Left lung (tissue), 4 donors: ENCODE measurements at regions not wholly inside any gene's neighbourhood (a gene's known extent, or its start where the extent isn't known, plus 50 kb on each side); places are given as distances from the start of the nearest gene placed in this dataset.

Experiments used
- ATAC-seq: fragments of 200-7000 bp; cut with Tn5 transposase; one replicate; pipeline ENCODE4 v1.9.1; 2020; ENCODE audit warnings: moderate library complexity
- DNase-seq, 4 donors: peaks; one replicate each; pipeline ENCODE4 v3.0.0-alpha.2; 2013 to 2020
- H3K27ac ChIP-seq, 2 donors: fragments of 200-600 bp; sonication (generic) in 1 of 2; one replicate each; pipeline versions ENCODE4 v1.5.0 to v1.8.0; 2020 to 2021
- H3K27me3 ChIP-seq, 2 donors: fragments of 200-600 bp; sonication (generic) in 1 of 2; one replicate each; pipeline versions ENCODE4 v1.5.0 to v1.8.0; 2020 to 2021
- H3K36me3 ChIP-seq, 2 donors: fragments of 200-600 bp; sonication (generic) in 1 of 2; one replicate each; pipeline versions ENCODE4 v1.5.0 to v1.8.0; 2020 to 2021
- H3K4me1 ChIP-seq, 2 donors: fragments of 200-600 bp; one replicate each; pipeline ENCODE4 v1.8.0; 2021
- H3K4me3 ChIP-seq, 2 donors: fragments of 200-600 bp; sonication (generic) in 1 of 2; one replicate each; pipeline versions ENCODE4 v1.5.0 to v1.8.0; 2020 to 2021; ENCODE audit warnings: mild to moderate bottlenecking in 1 of 2
- H3K9me3 ChIP-seq, 2 donors: fragments of 200-600 bp; sonication (generic) in 1 of 2; one replicate each; pipeline versions ENCODE4 v1.5.0 to v1.8.0; 2020 to 2021
- intact Hi-C, 2 donors: fragments of 100-400 bp; cut with DNase I; formaldehyde crosslinking; loops; one replicate each; pipeline versions ENCODE4 v1.11.2 to v1.14.2; 2022
- TF ChIP-seq, protein P1 (sequence below), 2 donors: fragments of 200-600 bp; sonication (generic) in 1 of 2; IDR thresholded peaks; one replicate each; pipeline versions ENCODE4 v1.5.0 to v1.8.0; 2021; ENCODE audit warnings: antibody characterized with exemption in 2 of 2
- donor health status: DM: no; HTN: yes; CAD: no.
- donor health status: DM: no; HTN: no; CAD: no.

- Histone ChIP-seq H3K4me1 (no peaks in the 10 kb centered on the region), H3K27ac (no peak overlapping the region), H3K27me3 (no peaks in the 10 kb centered on the region), H3K36me3 (no peaks in the 10 kb centered on the region), H3K9me3 (no peaks in the 10 kb centered on the region), H3K4me3 (no peak overlapping the region)
- intact Hi-C loops = no loop called here
- ATAC-seq (no peak), DNase-seq (no peak)
- TF ChIP-seq, protein P1, sequence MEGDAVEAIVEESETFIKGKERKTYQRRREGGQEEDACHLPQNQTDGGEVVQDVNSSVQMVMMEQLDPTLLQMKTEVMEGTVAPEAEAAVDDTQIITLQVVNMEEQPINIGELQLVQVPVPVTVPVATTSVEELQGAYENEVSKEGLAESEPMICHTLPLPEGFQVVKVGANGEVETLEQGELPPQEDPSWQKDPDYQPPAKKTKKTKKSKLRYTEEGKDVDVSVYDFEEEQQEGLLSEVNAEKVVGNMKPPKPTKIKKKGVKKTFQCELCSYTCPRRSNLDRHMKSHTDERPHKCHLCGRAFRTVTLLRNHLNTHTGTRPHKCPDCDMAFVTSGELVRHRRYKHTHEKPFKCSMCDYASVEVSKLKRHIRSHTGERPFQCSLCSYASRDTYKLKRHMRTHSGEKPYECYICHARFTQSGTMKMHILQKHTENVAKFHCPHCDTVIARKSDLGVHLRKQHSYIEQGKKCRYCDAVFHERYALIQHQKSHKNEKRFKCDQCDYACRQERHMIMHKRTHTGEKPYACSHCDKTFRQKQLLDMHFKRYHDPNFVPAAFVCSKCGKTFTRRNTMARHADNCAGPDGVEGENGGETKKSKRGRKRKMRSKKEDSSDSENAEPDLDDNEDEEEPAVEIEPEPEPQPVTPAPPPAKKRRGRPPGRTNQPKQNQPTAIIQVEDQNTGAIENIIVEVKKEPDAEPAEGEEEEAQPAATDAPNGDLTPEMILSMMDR (IDR thresholded peaks at IDR 0.05) = no peak
Observed at GRCh38 chr7:114789161-114789560, 132.7 kb upstream of the MDFIC start.

DNA sequence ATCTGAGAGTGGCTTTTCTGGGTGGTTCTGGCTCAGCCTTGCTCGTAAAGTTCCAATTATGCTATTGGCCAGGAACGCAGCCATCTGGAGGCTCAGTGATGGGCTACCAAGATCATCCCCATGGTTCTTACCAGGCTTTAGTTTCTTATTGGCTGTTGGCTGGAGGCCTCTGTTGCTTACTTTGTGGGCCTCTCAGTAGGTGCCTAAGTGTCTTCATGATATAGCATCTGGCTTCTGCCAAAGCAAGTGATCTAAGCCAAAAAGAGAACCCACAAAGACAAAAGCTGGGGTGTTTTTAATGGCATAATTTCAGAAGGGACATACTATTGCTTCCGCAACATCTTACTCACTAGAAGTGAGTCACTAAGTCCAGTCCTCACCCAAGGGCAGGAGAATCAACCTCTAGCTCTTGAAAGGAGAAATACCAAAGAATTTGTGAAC lies 132.0 kb upstream of the MDFIC start:
- intact Hi-C loops = no loop called here

GRCh38 chr7:114790521-114790920 lies 131.4 kb upstream of the MDFIC start:
- H3K27ac ChIP-seq = no peak overlapping the region
- no peak for ATAC-seq
- no peak overlapping the region for H3K4me3 ChIP-seq
- intact Hi-C loops = no loop called here
- TF ChIP-seq, protein P1 (IDR thresholded peaks at IDR 0.05) = no peak
- DNase-seq = no peak
- no peaks in the 10 kb centered on the region for H3K4me1 ChIP-seq
- H3K27me3 ChIP-seq = no peaks in the 10 kb centered on the region
- no peaks in the 10 kb centered on the region for H3K36me3 ChIP-seq
- no peaks in the 10 kb centered on the region for H3K9me3 ChIP-seq

More for the DNA sequence above, 132.0 kb upstream of the MDFIC start:
- Histone ChIP-seq H3K36me3 (no peaks in the 10 kb centered on the region), H3K27ac (no peak overlapping the region), H3K27me3 (no peaks in the 10 kb centered on the region), H3K4me1 (no peaks in the 10 kb centered on the region), H3K4me3 (no peak overlapping the region), H3K9me3 (no peaks in the 10 kb centered on the region)
- ATAC-seq (no peak), DNase-seq (no peak)
- TF ChIP-seq, protein P1 (IDR thresholded peaks at IDR 0.05) = no peak

- no peaks in the 10 kb centered on the region for H3K4me1 ChIP-seq
- no peaks in the 10 kb centered on the region for H3K9me3 ChIP-seq
- no peak overlapping the region for H3K4me3 ChIP-seq
- no peak overlapping the region for H3K27ac ChIP-seq
- ATAC-seq (no peak), DNase-seq (no peak)
- TF ChIP-seq, protein P1 (IDR thresholded peaks at IDR 0.05) = no peak
- intact Hi-C loops = no loop called here
- no peaks in the 10 kb centered on the region for H3K36me3 ChIP-seq
- H3K27me3 ChIP-seq = no peaks in the 10 kb centered on the region
Observed at GRCh38 chr7:114791771-114792170, 130.1 kb upstream of the MDFIC start.

DNA sequence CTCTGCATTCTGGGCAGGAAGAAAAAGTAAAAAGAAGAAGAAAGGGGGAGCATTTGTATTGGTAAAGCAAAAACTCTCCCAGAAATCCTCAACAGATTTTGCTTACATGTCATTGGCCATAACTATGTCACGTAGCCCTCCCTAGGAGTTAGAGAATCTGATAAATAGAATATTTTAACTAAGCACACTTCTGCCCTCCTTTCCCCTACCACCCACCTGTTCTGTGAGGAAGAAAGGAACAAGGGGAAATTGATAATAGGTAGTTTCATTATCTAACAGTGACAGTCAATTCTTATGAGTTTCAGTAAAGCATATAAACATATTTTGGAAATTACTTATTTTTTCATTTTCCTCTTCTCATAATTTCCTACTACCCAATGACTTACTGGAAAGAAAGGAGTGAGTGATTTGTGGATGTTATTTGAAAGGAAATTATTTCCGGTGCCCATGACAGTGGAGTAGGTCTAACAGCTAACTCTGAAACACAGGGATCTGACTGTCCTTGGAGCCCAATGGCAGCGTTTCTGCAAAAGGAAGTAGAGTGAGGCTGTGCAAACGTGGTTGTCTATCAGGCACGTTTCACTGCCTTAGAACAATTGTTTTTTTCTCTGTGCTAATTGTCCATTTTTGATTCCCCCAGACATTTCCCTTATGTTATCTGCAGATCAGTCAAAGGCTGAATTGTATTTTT lies 128.6 kb upstream of the MDFIC start:
- H3K36me3 ChIP-seq = no peaks in the 10 kb centered on the region
- intact Hi-C loops = no loop called here
- no peaks in the 10 kb centered on the region for H3K4me1 ChIP-seq
- H3K4me3 ChIP-seq = no peak overlapping the region
- ATAC-seq (no peak), DNase-seq (no peak)
- TF ChIP-seq, protein P1 (IDR thresholded peaks at IDR 0.05) = no peak
- no peak overlapping the region for H3K27ac ChIP-seq
- H3K27me3 ChIP-seq = no peaks in the 10 kb centered on the region
- H3K9me3 ChIP-seq = no peaks in the 10 kb centered on the region
